ENCODE measurements at regions not wholly inside any gene's neighbourhood (a gene's known extent, or its start where the extent isn't known, plus 50 kb on each side); places are given as distances from the start of the nearest gene placed in this dataset.

DNA sequence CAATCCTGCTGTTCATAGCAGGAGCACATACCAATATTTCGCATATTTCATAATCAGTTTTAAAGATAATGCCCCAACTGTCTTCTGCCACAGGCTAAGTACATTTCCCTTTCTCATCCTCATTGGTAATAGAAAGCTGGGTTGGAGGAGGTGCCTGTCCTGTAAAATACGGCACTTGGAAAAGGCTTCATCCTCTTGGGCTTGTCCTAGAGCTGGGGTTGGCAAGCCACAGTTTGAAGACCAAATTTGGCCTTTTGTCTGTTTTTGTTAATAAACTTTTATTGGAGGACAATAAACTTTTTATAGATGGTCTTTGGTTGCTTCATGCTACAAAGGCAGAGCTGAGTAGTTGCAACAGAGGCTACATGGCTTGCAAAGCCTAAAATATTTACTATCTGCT lies 997.8 kb upstream of the CDH18 start:
- TF ChIP-seq, protein P1, sequence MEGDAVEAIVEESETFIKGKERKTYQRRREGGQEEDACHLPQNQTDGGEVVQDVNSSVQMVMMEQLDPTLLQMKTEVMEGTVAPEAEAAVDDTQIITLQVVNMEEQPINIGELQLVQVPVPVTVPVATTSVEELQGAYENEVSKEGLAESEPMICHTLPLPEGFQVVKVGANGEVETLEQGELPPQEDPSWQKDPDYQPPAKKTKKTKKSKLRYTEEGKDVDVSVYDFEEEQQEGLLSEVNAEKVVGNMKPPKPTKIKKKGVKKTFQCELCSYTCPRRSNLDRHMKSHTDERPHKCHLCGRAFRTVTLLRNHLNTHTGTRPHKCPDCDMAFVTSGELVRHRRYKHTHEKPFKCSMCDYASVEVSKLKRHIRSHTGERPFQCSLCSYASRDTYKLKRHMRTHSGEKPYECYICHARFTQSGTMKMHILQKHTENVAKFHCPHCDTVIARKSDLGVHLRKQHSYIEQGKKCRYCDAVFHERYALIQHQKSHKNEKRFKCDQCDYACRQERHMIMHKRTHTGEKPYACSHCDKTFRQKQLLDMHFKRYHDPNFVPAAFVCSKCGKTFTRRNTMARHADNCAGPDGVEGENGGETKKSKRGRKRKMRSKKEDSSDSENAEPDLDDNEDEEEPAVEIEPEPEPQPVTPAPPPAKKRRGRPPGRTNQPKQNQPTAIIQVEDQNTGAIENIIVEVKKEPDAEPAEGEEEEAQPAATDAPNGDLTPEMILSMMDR (IDR thresholded peaks at IDR 0.05), result no peak
- TF ChIP-seq POLR2AphosphoS5 (IDR thresholded peaks at IDR 0.05) (no peak), POLR2A (IDR thresholded peaks at IDR 0.05) (no peak), EP300 (IDR thresholded peaks at IDR 0.05) (no peak)
